ENCODE measurements at regions not wholly inside any gene's neighbourhood (a gene's known extent, or its start where the extent isn't known, plus 50 kb on each side); places are given as distances from the start of the nearest gene placed in this dataset.

DNA sequence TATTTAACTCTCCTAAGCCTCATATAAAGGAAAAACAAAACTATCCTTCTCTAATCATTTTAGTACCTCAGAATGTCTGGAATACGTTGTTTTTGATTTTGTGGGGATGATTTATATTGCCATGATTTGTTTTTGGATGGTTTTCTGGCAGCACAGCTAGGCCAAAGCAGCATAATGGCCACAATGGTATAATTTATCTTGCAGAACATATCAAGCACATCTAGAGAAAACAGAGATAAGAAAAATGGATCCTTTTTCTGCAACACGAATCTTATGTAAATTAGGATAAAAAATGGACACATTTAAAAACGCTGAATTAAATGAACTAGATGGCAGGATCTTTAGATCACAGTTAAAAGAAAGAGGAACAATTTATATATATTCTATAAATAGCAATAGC is 269.9 kb upstream of the FAT4 start:
- in situ Hi-C loops (cut with MboI; ENCODE audit: low sequenced_read_pairs): no loop called here
- no peak overlapping the region for H2AK9ac ChIP-seq (replicated peaks; ENCODE audit: low read depth, low read length, poor library complexity)
- H3K4me3 ChIP-seq (ENCODE audit: insufficient read depth, low read depth, low read length): no peak overlapping the region
- H3K36me3 ChIP-seq (ENCODE audit: control insufficient read depth, insufficient read depth, low read length): no peaks in the 10 kb centered on the region
- no peak overlapping the region for H2BK120ac ChIP-seq (ENCODE audit: low read depth, low read length)
- no peak overlapping the region for H3K4me2 ChIP-seq (ENCODE audit: low read depth, low read length)
- no peaks in the 10 kb centered on the region for H3K4me1 ChIP-seq (ENCODE audit: control insufficient read depth, insufficient read depth, low read length)
- no CpG with 5 or more reads among the region's 3 CpGs for WGBS, 2 experiments (ENCODE audit: extremely low coverage in 2 of 2, insufficient read length in 1 of 2)
- H4K8ac ChIP-seq (ENCODE audit: low read depth in 2 of 2, low read length in 2 of 2): no peak overlapping the region
- no peak overlapping the region for H4K91ac ChIP-seq (ENCODE audit: insufficient read depth, low read depth, low read length)
- H3K56ac ChIP-seq (ENCODE audit: extremely low read depth, insufficient read depth, low read length): no peak overlapping the region
- H3K27me3 ChIP-seq (ENCODE audit: control insufficient read depth, insufficient read depth, low read length): no peaks in the 10 kb centered on the region
- no TSS peak for BruUV-seq (replicated peaks)
- no peak overlapping the region for H2AFZ ChIP-seq (replicated peaks; ENCODE audit: low read length, poor library complexity)
- no peak overlapping the region for H3K23ac ChIP-seq (ENCODE audit: low read depth, low read length)
- no peaks in the 10 kb centered on the region for H4K20me1 ChIP-seq (ENCODE audit: insufficient read depth, low read length)
- H3K9ac ChIP-seq (ENCODE audit: low read depth, low read length): no peak overlapping the region
- H2BK5ac ChIP-seq (ENCODE audit: low read depth, low read length, poor library complexity, severe bottlenecking): no peak overlapping the region
- H2AK5ac ChIP-seq (ENCODE audit: low read depth, low read length): no peak overlapping the region
- no peak overlapping the region for H3K18ac ChIP-seq (ENCODE audit: low read depth, low read length)
- POLR2A ChIA-PET (ENCODE audit: unreplicated experiment): no interaction called here
- no peak for ATAC-seq (ENCODE audit: low read depth)
- no peak overlapping the region for H2BK20ac ChIP-seq (ENCODE audit: low read depth, low read length)
- H3K79me1 ChIP-seq (ENCODE audit: low read depth in 1 of 2, low read length in 2 of 2): no peaks in the 10 kb centered on the region
- H3K4ac ChIP-seq (ENCODE audit: low read depth, low read length): no peak overlapping the region
- H3K9me1 ChIP-seq (ENCODE audit: insufficient read depth, low read length): no peaks in the 10 kb centered on the region
- intact Hi-C loops (cut with micrococcal nuclease): loop anchor here (5.0 to 10.0 kb wide), 2 partner anchors 333 to 710 kb away; partner anchors contain the start of gene ANKRD50
- TF ChIP-seq MAFK (IDR thresholded peaks at IDR 0.05; ENCODE audit: low read depth, low read length) (no peak), MXI1 (IDR thresholded peaks at IDR 0.05; ENCODE audit: borderline replicate concordance, low read depth, low read length) (no peak), RCOR1 (IDR thresholded peaks at IDR 0.05; ENCODE audit: insufficient replicate concordance, low read length) (no peak)
- H2BK15ac ChIP-seq (ENCODE audit: low read depth, low read length): no peak overlapping the region
- H3K9me3 ChIP-seq (ENCODE audit: control insufficient read depth, insufficient read depth, low read length): no peaks in the 10 kb centered on the region
- dilution Hi-C loops (cut with HindIII; ENCODE audit: low sequenced_read_pairs, unreplicated experiment): no loop called here
- H3K14ac ChIP-seq (replicated peaks; ENCODE audit: low read depth, low read length): no peak overlapping the region
- no peak for DNase-seq
- no peak overlapping the region for H4K5ac ChIP-seq (ENCODE audit: low read depth, low read length)
- CTCF ChIA-PET: interaction anchor here (0.7 kb wide), 1 partner anchor 409 kb away, joined by 4 read pairs; no protein-coding TSS in a partner anchor
- H3K27ac ChIP-seq (ENCODE audit: insufficient read depth, low read length): no peak overlapping the region

All from IMR-90 (cell line).